Fibroblast of lung (primary cell): ENCODE measurements at regions not wholly inside any gene's neighbourhood (a gene's known extent, or its start where the extent isn't known, plus 50 kb on each side); places are given as distances from the start of the nearest gene placed in this dataset.
"Not testable (repeated sequence)": the region's sequence is repeated elsewhere in the genome, so short reads cannot be mapped to it uniquely, and the experiment has no call there.

ENCODE experiments used
- DNase-seq, 2 donors: peaks; one replicate each; pipeline versions ENCODE4 v3.0.0 to v3.0.0-alpha.2; 2010; ENCODE audit warnings: low read depth in 2 of 2
- H2AFZ ChIP-seq: 2 replicates; pipeline ENCODE4 v1.5.1; 2012; ENCODE audit warnings: low read length, control low read depth, inconsistent platforms
- H3K27ac ChIP-seq: 2 replicates; pipeline ENCODE4 v1.5.1; 2011; ENCODE audit warnings: low read length, control low read depth; ENCODE audit not compliant: insufficient read depth
- H3K27me3 ChIP-seq: 2 replicates; pipeline ENCODE4 v1.5.1; 2011; ENCODE audit warnings: mild to moderate bottlenecking, low read length; ENCODE audit not compliant: control insufficient read depth, insufficient read depth
- H3K36me3 ChIP-seq: 2 replicates; pipeline ENCODE4 v1.5.1; 2011; ENCODE audit warnings: low read length; ENCODE audit not compliant: control insufficient read depth, insufficient read depth
- H3K4me1 ChIP-seq: 2 replicates; pipeline ENCODE4 v1.5.1; 2011; ENCODE audit warnings: low read length; ENCODE audit not compliant: control insufficient read depth, insufficient read depth; ENCODE audit errors: extremely low read depth
- H3K4me2 ChIP-seq: 2 replicates; pipeline ENCODE4 v1.5.1; 2011; ENCODE audit warnings: low read length, control low read depth; ENCODE audit not compliant: insufficient read depth; ENCODE audit errors: extremely low read depth
- H3K4me3 ChIP-seq, 4 experiments: fragments of 200-600 bp in 1 of 4; sonication (generic) in 1 of 4; replicated peaks in 1 of 4; 2 replicates each; pipeline ENCODE4 v1.5.1; 2011 to 2016; ENCODE audit warnings: low read length in 4 of 4, low read depth in 3 of 4, mild to moderate bottlenecking in 3 of 4, control low read depth in 2 of 4, inconsistent platforms in 1 of 4, mixed read lengths in 1 of 4; ENCODE audit not compliant: insufficient read depth in 1 of 4; ENCODE audit errors: control extremely low read depth in 1 of 4
- H3K79me2 ChIP-seq: 2 replicates; pipeline ENCODE4 v1.5.1; 2012; ENCODE audit warnings: mild to moderate bottlenecking, low read length, inconsistent platforms; ENCODE audit not compliant: control insufficient read depth, insufficient read depth
- H3K9ac ChIP-seq: 2 replicates; pipeline ENCODE4 v1.5.1; 2011; ENCODE audit warnings: mild to moderate bottlenecking, low read length, control low read depth; ENCODE audit not compliant: insufficient read depth
- H3K9me3 ChIP-seq: 2 replicates; pipeline ENCODE4 v1.5.1; 2012; ENCODE audit warnings: low read depth, low read length; ENCODE audit not compliant: control insufficient read depth, insufficient read depth
- H4K20me1 ChIP-seq: 2 replicates; pipeline ENCODE4 v1.5.1; 2011; ENCODE audit warnings: low read length; ENCODE audit not compliant: control insufficient read depth, insufficient read depth; ENCODE audit errors: extremely low read depth
- EZH2 ChIP-seq: IDR thresholded peaks from 2 replicates; pipeline ENCODE4 v1.5.1; 2012; ENCODE audit warnings: low read length, control low read depth, mild to moderate bottlenecking; ENCODE audit errors: missing control alignments
- TF ChIP-seq, protein P1 (sequence below), 2 donors: IDR thresholded peaks in 1 of 2; conservative IDR thresholded peaks in 1 of 2; 1 replicate in 1 of 2; 2 replicates in 1 of 2; pipeline ENCODE4 v1.5.1; 2011 to 2012; ENCODE audit warnings: low read length in 2 of 2, control low read depth in 1 of 2, inconsistent platforms in 1 of 2, low read depth in 1 of 2, mild to moderate bottlenecking in 1 of 2

DNA sequence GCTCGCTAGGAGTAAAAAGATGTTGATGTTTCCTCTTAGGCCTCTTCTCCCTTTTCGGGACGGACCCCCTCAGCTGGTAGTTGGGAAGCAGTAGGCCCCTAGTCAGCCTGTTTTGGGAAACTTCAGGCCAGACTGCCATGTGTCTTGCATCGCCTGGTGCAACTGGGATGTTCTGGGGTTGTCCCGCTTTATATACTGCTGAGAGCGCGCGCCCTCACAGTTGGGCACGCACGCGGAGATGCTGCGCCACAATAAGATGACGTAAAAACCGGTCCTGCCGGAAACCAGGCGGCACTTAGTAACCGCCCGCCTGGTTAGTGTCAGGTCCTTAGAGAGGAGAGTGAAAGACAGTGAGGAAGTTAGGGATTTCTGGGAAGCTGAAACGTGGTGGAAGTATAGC, 231.3 kb upstream of the CT83 start:
- TF ChIP-seq EZH2: no peak
- TF ChIP-seq, protein P1, sequence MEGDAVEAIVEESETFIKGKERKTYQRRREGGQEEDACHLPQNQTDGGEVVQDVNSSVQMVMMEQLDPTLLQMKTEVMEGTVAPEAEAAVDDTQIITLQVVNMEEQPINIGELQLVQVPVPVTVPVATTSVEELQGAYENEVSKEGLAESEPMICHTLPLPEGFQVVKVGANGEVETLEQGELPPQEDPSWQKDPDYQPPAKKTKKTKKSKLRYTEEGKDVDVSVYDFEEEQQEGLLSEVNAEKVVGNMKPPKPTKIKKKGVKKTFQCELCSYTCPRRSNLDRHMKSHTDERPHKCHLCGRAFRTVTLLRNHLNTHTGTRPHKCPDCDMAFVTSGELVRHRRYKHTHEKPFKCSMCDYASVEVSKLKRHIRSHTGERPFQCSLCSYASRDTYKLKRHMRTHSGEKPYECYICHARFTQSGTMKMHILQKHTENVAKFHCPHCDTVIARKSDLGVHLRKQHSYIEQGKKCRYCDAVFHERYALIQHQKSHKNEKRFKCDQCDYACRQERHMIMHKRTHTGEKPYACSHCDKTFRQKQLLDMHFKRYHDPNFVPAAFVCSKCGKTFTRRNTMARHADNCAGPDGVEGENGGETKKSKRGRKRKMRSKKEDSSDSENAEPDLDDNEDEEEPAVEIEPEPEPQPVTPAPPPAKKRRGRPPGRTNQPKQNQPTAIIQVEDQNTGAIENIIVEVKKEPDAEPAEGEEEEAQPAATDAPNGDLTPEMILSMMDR (conservative IDR thresholded peaks at IDR 0.05 in 1 of 2, IDR thresholded peaks at IDR 0.05 in 1 of 2; ENCODE audit: low read depth in 1 of 2, low read length in 2 of 2): no peak
- Histone ChIP-seq H3K4me2 (no peak overlapping the region), H3K27me3 (no peaks in the 10 kb centered on the region), H3K4me3 (no peak overlapping the region), H3K4me1 (no peaks in the 10 kb centered on the region), H3K9ac (no peak overlapping the region), H4K20me1 (no peaks in the 10 kb centered on the region), H3K79me2 (no peaks in the 10 kb centered on the region), H2AFZ (no peak overlapping the region), H3K36me3 (no peaks in the 10 kb centered on the region), H3K9me3 (no peaks in the 10 kb centered on the region), H3K27ac (no peak overlapping the region)
- DNase-seq: no peak

DNA sequence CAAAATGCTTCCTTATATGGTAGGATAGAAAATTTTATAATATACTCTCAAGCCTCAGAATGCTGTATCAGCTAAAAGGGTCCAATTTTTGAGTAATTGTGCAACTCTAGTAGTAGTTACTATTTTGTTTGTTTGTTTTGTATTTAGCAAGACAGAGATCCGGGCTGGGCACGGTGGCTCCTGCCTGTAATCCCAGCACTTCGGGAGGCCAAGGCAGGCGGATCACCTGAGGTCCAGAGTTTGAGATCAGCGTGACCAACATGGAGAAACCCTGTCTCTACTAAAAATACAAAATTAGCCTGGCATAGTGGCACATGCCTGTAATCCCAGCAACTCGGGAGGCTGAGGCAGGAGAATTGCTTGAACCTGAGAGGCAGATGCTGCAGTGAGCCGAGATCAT, 216.8 kb upstream of the CT83 start:
- not testable (repeated sequence) for H2AFZ ChIP-seq, DNase-seq, H3K9ac ChIP-seq, H3K36me3 ChIP-seq, H3K27ac ChIP-seq, H3K4me2 ChIP-seq, H3K9me3 ChIP-seq, H3K4me3 ChIP-seq, H3K79me2 ChIP-seq, H3K4me1 ChIP-seq, H3K27me3 ChIP-seq, H4K20me1 ChIP-seq

DNA sequence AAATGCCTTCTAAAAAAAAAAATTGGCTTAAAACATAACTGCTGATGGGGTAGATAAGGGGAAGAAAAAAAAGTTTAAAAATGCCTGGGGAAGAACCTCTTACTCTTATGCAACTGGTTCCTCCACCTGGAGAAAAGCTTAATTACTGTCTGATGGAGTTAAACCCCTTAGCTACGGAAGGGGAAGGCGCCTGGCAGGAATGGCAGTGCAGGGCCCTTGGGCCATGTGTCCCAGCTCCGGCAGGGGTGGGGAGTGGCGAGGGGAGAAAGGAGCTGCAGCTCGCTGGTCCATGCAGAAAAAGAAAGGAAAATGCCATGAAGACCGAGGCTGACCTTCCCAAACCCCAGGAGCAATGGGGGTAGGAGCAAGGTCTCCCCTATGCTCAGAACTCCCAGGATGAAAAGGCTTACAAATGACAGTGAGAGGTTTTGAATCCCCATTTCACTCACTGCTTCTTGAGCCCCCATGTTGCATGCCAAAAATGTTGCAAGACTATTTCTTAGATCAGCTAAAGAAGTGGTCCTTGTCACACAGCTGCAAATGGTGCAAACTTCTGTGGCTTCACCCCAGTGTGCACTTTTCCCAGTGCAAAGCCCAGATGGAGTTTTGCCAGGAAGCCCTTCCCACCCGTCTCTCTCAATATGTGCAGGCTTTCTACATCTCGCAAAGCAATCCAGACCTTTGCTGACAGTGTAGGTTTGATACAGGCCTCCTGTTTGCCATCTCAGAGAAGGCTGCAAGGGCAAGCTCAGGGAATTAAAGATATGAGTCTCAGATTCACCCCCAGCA, 204.8 kb upstream of the CT83 start:
- no peaks in the 10 kb centered on the region for H3K27me3 ChIP-seq
- no peaks in the 10 kb centered on the region for H3K79me2 ChIP-seq
- no peak overlapping the region for H3K4me2 ChIP-seq
- H3K9me3 ChIP-seq: no peaks in the 10 kb centered on the region
- no peak overlapping the region for H3K4me3 ChIP-seq
- no peaks in the 10 kb centered on the region for H3K36me3 ChIP-seq
- no peak overlapping the region for H3K27ac ChIP-seq
- DNase-seq: no peak
- H2AFZ ChIP-seq: no peak overlapping the region
- TF ChIP-seq, protein P1 (conservative IDR thresholded peaks at IDR 0.05 in 1 of 2, IDR thresholded peaks at IDR 0.05 in 1 of 2; ENCODE audit: low read depth in 1 of 2, low read length in 2 of 2): no peak
- TF ChIP-seq EZH2: no peak
- no peaks in the 10 kb centered on the region for H4K20me1 ChIP-seq
- no peak overlapping the region for H3K9ac ChIP-seq
- no peaks in the 10 kb centered on the region for H3K4me1 ChIP-seq
